CD4-positive, alpha-beta T cell treated with Interferon gamma for 1 hour (primary cell): ENCODE measurements at regions not wholly inside any gene's neighbourhood (a gene's known extent, or its start where the extent isn't known, plus 50 kb on each side); places are given as distances from the start of the nearest gene placed in this dataset.
A peak's percentile ranks its signal among the peaks of the same experiment; 100 is the strongest.

ENCODE experiments used
- DNase-seq: peaks from one replicate; pipeline ENCODE4 v3.0.0-alpha.2; 2020

GRCh38 chr6:24987446-24988115, 51.8 kb upstream of the RIPOR2 start:
- DNase-seq, result no peak

- no peak for DNase-seq
Observed at GRCh38 chr6:24988562-24988961, 52.8 kb upstream of the RIPOR2 start.

- DNase-seq, result no peak
Observed at GRCh38 chr6:24990236-24990845, 54.6 kb upstream of the RIPOR2 start.

- DNase-seq, result no peak
Observed at GRCh38 chr6:24990944-24991809, 55.4 kb upstream of the RIPOR2 start.

GRCh38 chr6:24991810-24992467, 56.2 kb upstream of the RIPOR2 start:
- peak; percentile 76 for DNase-seq

GRCh38 chr6:24994812-24995211, 59.1 kb upstream of the RIPOR2 start:
- DNase-seq, result no peak

- DNase-seq, result no peak
Observed at GRCh38 chr6:24995270-24995669, 59.5 kb upstream of the RIPOR2 start.

GRCh38 chr6:24996269-24996836, 60.6 kb upstream of the RIPOR2 start:
- DNase-seq, result no peak

- DNase-seq, result no peak
Observed at GRCh38 chr6:24997231-24997630, 61.5 kb upstream of the RIPOR2 start.

GRCh38 chr6:24997905-24998304, 62.1 kb upstream of the RIPOR2 start:
- DNase-seq, result no peak

- no peak for DNase-seq
Observed at GRCh38 chr6:25002326-25003091, 66.7 kb upstream of the RIPOR2 start.

GRCh38 chr6:25004357-25004756, 68.6 kb upstream of the RIPOR2 start:
- no peak for DNase-seq

- no peak for DNase-seq
Observed at GRCh38 chr6:25005010-25005409, 69.2 kb upstream of the RIPOR2 start.

- DNase-seq, result no peak
Observed at GRCh38 chr6:25006075-25006474, 70.3 kb upstream of the RIPOR2 start.

- peak; percentile 82 for DNase-seq
Observed at GRCh38 chr6:25006565-25007001, 70.8 kb upstream of the RIPOR2 start.

- peak; percentile 50 for DNase-seq
Observed at GRCh38 chr6:25007269-25007699, 71.5 kb upstream of the RIPOR2 start.

GRCh38 chr6:25008707-25009392, 73.1 kb upstream of the RIPOR2 start:
- no peak for DNase-seq

GRCh38 chr6:25009393-25009710, 73.6 kb upstream of the RIPOR2 start:
- DNase-seq, result no peak

- no peak for DNase-seq
Observed at GRCh38 chr6:25010176-25010575, 74.4 kb upstream of the RIPOR2 start.

- DNase-seq, result no peak
Observed at GRCh38 chr6:25010902-25011625, 75.3 kb upstream of the RIPOR2 start.

- no peak for DNase-seq
Observed at GRCh38 chr6:25012657-25013056, 76.9 kb upstream of the RIPOR2 start.
